Fibroblast of lung (primary cell): ENCODE measurements at regions not wholly inside any gene's neighbourhood (a gene's known extent, or its start where the extent isn't known, plus 50 kb on each side); places are given as distances from the start of the nearest gene placed in this dataset.

Experiments
- DNase-seq, 2 donors: peaks; one replicate each; pipeline versions ENCODE4 v3.0.0 to v3.0.0-alpha.2; 2010; ENCODE audit warnings: low read depth in 2 of 2
- H2AFZ ChIP-seq: 2 replicates; pipeline ENCODE4 v1.5.1; 2012; ENCODE audit warnings: low read length, control low read depth, inconsistent platforms
- H3K27ac ChIP-seq: 2 replicates; pipeline ENCODE4 v1.5.1; 2011; ENCODE audit warnings: low read length, control low read depth; ENCODE audit not compliant: insufficient read depth
- H3K27me3 ChIP-seq: 2 replicates; pipeline ENCODE4 v1.5.1; 2011; ENCODE audit warnings: mild to moderate bottlenecking, low read length; ENCODE audit not compliant: control insufficient read depth, insufficient read depth
- H3K36me3 ChIP-seq: 2 replicates; pipeline ENCODE4 v1.5.1; 2011; ENCODE audit warnings: low read length; ENCODE audit not compliant: control insufficient read depth, insufficient read depth
- H3K4me1 ChIP-seq: 2 replicates; pipeline ENCODE4 v1.5.1; 2011; ENCODE audit warnings: low read length; ENCODE audit not compliant: control insufficient read depth, insufficient read depth; ENCODE audit errors: extremely low read depth
- H3K4me2 ChIP-seq: 2 replicates; pipeline ENCODE4 v1.5.1; 2011; ENCODE audit warnings: low read length, control low read depth; ENCODE audit not compliant: insufficient read depth; ENCODE audit errors: extremely low read depth
- H3K4me3 ChIP-seq, 4 experiments: fragments of 200-600 bp in 1 of 4; sonication (generic) in 1 of 4; replicated peaks in 1 of 4; 2 replicates each; pipeline ENCODE4 v1.5.1; 2011 to 2016; ENCODE audit warnings: low read length in 4 of 4, low read depth in 3 of 4, mild to moderate bottlenecking in 3 of 4, control low read depth in 2 of 4, inconsistent platforms in 1 of 4, mixed read lengths in 1 of 4; ENCODE audit not compliant: insufficient read depth in 1 of 4; ENCODE audit errors: control extremely low read depth in 1 of 4
- H3K79me2 ChIP-seq: 2 replicates; pipeline ENCODE4 v1.5.1; 2012; ENCODE audit warnings: mild to moderate bottlenecking, low read length, inconsistent platforms; ENCODE audit not compliant: control insufficient read depth, insufficient read depth
- H3K9ac ChIP-seq: 2 replicates; pipeline ENCODE4 v1.5.1; 2011; ENCODE audit warnings: mild to moderate bottlenecking, low read length, control low read depth; ENCODE audit not compliant: insufficient read depth
- H3K9me3 ChIP-seq: 2 replicates; pipeline ENCODE4 v1.5.1; 2012; ENCODE audit warnings: low read depth, low read length; ENCODE audit not compliant: control insufficient read depth, insufficient read depth
- H4K20me1 ChIP-seq: 2 replicates; pipeline ENCODE4 v1.5.1; 2011; ENCODE audit warnings: low read length; ENCODE audit not compliant: control insufficient read depth, insufficient read depth; ENCODE audit errors: extremely low read depth
- CTCF ChIP-seq, 2 donors: IDR thresholded peaks in 1 of 2; conservative IDR thresholded peaks in 1 of 2; 1 replicate in 1 of 2; 2 replicates in 1 of 2; pipeline ENCODE4 v1.5.1; 2011 to 2012; ENCODE audit warnings: low read length in 2 of 2, control low read depth in 1 of 2, inconsistent platforms in 1 of 2, low read depth in 1 of 2, mild to moderate bottlenecking in 1 of 2
- EZH2 ChIP-seq: IDR thresholded peaks from 2 replicates; pipeline ENCODE4 v1.5.1; 2012; ENCODE audit warnings: low read length, control low read depth, mild to moderate bottlenecking; ENCODE audit errors: missing control alignments

GRCh38 chr7:132063800-132064199 lies 507.4 kb upstream of the PODXL start:
- H4K20me1 ChIP-seq: no peaks in the 10 kb centered on the region
- H3K4me1 ChIP-seq: peaks cover 20% of the 10 kb centered on the region
- H3K36me3 ChIP-seq: no peaks in the 10 kb centered on the region
- H3K79me2 ChIP-seq: no peaks in the 10 kb centered on the region
- no peak for DNase-seq
- H3K27ac ChIP-seq: no peak overlapping the region
- no peaks in the 10 kb centered on the region for H3K27me3 ChIP-seq
- H3K4me2 ChIP-seq: no peak overlapping the region
- no peak overlapping the region for H3K4me3 ChIP-seq
- no peak overlapping the region for H3K9ac ChIP-seq
- H3K9me3 ChIP-seq: no peaks in the 10 kb centered on the region
- TF ChIP-seq CTCF (conservative IDR thresholded peaks at IDR 0.05 in 1 of 2, IDR thresholded peaks at IDR 0.05 in 1 of 2; ENCODE audit: low read depth in 1 of 2, low read length in 2 of 2) (no peak), EZH2 (no peak)
- H2AFZ ChIP-seq: no peak overlapping the region

DNA sequence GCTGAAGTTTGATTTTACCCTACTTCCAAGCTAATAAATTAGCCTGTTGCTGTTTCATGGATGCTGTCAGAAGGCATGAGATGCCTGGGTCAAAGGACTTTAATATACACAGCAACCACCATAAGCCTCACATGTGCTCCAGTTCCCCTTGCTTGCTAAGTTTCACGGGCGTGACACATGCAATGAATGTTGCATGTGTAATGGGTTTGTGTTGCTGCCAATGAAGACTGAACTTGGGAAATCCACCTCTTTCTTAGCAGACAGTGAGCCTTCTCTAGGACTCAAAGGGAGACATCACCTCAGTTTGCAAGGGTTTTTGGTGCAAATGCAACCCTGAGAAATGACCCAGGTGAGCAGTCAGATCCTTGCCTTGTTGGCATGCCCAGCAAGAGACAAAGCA lies 505.5 kb upstream of the PODXL start:
- no peak overlapping the region for H2AFZ ChIP-seq
- DNase-seq: peak; percentile 40 to 48
- no peaks in the 10 kb centered on the region for H4K20me1 ChIP-seq
- no peaks in the 10 kb centered on the region for H3K27me3 ChIP-seq
- no peak overlapping the region for H3K9ac ChIP-seq
- no peaks in the 10 kb centered on the region for H3K36me3 ChIP-seq
- no peak overlapping the region for H3K4me3 ChIP-seq
- H3K27ac ChIP-seq: no peak overlapping the region
- H3K79me2 ChIP-seq: no peaks in the 10 kb centered on the region
- H3K4me1 ChIP-seq: peaks cover 16% of the 10 kb centered on the region
- H3K9me3 ChIP-seq: no peaks in the 10 kb centered on the region
- H3K4me2 ChIP-seq: no peak overlapping the region
- TF ChIP-seq CTCF (conservative IDR thresholded peaks at IDR 0.05 in 1 of 2, IDR thresholded peaks at IDR 0.05 in 1 of 2; ENCODE audit: low read depth in 1 of 2, low read length in 2 of 2): no peak
- TF ChIP-seq EZH2: no peak

DNA sequence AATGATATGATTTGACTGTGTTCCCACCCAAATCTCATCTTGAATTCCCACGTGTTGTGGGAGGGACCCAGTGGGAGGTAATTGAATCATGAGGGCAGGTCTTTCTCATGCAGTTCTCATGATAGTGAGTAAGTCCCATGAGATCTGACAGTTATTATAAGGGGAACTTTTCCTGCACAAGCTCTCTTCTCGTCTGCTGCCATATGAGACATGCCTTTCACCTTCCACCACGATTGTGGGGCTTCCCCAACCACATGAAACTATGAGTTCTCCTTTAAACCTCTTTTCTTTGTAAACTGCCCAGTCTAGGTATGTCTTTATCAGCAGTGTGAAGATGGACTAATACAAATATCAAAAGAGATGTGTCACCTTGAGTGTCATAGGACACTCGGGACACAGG lies 502.7 kb upstream of the PODXL start:
- Histone ChIP-seq H3K36me3 (no peaks in the 10 kb centered on the region), H3K27me3 (peaks cover 4% of the 10 kb centered on the region), H3K9ac (no peak overlapping the region), H3K4me1 (no peaks in the 10 kb centered on the region), H2AFZ (no peak overlapping the region), H4K20me1 (no peaks in the 10 kb centered on the region), H3K79me2 (no peaks in the 10 kb centered on the region), H3K27ac (no peak overlapping the region), H3K9me3 (no peaks in the 10 kb centered on the region), H3K4me3 (no peak overlapping the region), H3K4me2 (no peak overlapping the region)
- DNase-seq: no peak
- TF ChIP-seq CTCF (conservative IDR thresholded peaks at IDR 0.05 in 1 of 2, IDR thresholded peaks at IDR 0.05 in 1 of 2; ENCODE audit: low read depth in 1 of 2, low read length in 2 of 2) (no peak), EZH2 (no peak)
